Liver (tissue), 8 donors: ENCODE measurements at regions not wholly inside any gene's neighbourhood (a gene's known extent, or its start where the extent isn't known, plus 50 kb on each side); places are given as distances from the start of the nearest gene placed in this dataset.

ENCODE experiments used
- DNase-seq: peaks from one replicate; pipeline ENCODE4 v3.0.0-alpha.2; 2017; ENCODE audit warnings: low spot score
- H3K27ac ChIP-seq, 2 donors: one replicate each; pipeline ENCODE4 v1.7.0; 2013; ENCODE audit warnings: inconsistent platforms in 2 of 2, low read length in 2 of 2, control low read depth in 1 of 2, low read depth in 1 of 2, mild to moderate bottlenecking in 1 of 2
- H3K27me3 ChIP-seq, 4 donors: one replicate each; pipeline versions ENCODE4 v1.6.1 to v1.7.0; 2013; ENCODE audit warnings: low read length in 3 of 4, inconsistent platforms in 1 of 4, mild to moderate bottlenecking in 1 of 4, moderate library complexity in 1 of 4; ENCODE audit not compliant: control insufficient read depth in 4 of 4, insufficient read depth in 4 of 4
- H3K36me3 ChIP-seq, 4 donors: one replicate each; pipeline versions ENCODE4 v1.6.1 to v1.7.0; 2013; ENCODE audit warnings: low read length in 3 of 4, mild to moderate bottlenecking in 3 of 4, low read depth in 1 of 4, moderate library complexity in 1 of 4; ENCODE audit not compliant: control insufficient read depth in 4 of 4, insufficient read depth in 3 of 4
- H3K4me1 ChIP-seq, 4 donors: one replicate each; pipeline versions ENCODE4 v1.6.1 to v1.7.0; 2013; ENCODE audit warnings: low read length in 3 of 4, mild to moderate bottlenecking in 3 of 4, moderate library complexity in 1 of 4; ENCODE audit not compliant: control insufficient read depth in 4 of 4, insufficient read depth in 4 of 4
- H3K4me3 ChIP-seq, 3 donors: one replicate each; pipeline versions ENCODE4 v1.6.1 to v1.7.0; 2013; ENCODE audit warnings: low read length in 3 of 3, control low read depth in 1 of 3, low read depth in 1 of 3, mild to moderate bottlenecking in 1 of 3
- H3K9ac ChIP-seq, 2 donors: one replicate each; pipeline ENCODE4 v1.7.0; 2013; ENCODE audit warnings: low read length in 2 of 2, mild to moderate bottlenecking in 2 of 2, moderate library complexity in 2 of 2, control low read depth in 1 of 2, low read depth in 1 of 2
- H3K9me3 ChIP-seq, 4 donors: one replicate each; pipeline versions ENCODE4 v1.6.1 to v1.7.0; 2013; ENCODE audit warnings: low read length in 3 of 4; ENCODE audit not compliant: control insufficient read depth in 4 of 4
- ATF3 ChIP-seq: IDR thresholded peaks from 2 replicates; pipeline ENCODE4 v1.6.1; 2016; ENCODE audit warnings: antibody characterized with exemption
- CTCF ChIP-seq: fragments of 150-350 bp; IDR thresholded peaks from 2 replicates; pipeline ENCODE4 v1.5.1; 2017; ENCODE audit warnings: improper control_type of control experiment, low read depth, low read length; ENCODE audit not compliant: missing input control
- EGR1 ChIP-seq, 2 donors: IDR thresholded peaks; 2 replicates each; pipeline ENCODE4 v1.6.1; 2016 to 2018; ENCODE audit warnings: antibody characterized with exemption in 2 of 2, low read depth in 2 of 2
- FOXA1 ChIP-seq: IDR thresholded peaks from 2 replicates; pipeline ENCODE4 v1.6.1; 2016; ENCODE audit warnings: antibody characterized with exemption
- FOXA2 ChIP-seq: IDR thresholded peaks from 2 replicates; pipeline ENCODE4 v1.6.1; 2016; ENCODE audit warnings: antibody characterized with exemption
- GABPA ChIP-seq, 2 donors: IDR thresholded peaks in 1 of 2; conservative IDR thresholded peaks in 1 of 2; 2 replicates each; pipeline ENCODE4 v1.6.1; 2016; ENCODE audit warnings: antibody characterized with exemption in 2 of 2, mild to moderate bottlenecking in 1 of 2, moderate library complexity in 1 of 2
- HNF4A ChIP-seq, 2 donors: conservative IDR thresholded peaks; 2 replicates each; pipeline ENCODE4 v1.6.1; 2016; ENCODE audit warnings: antibody characterized with exemption in 2 of 2, mild to moderate bottlenecking in 2 of 2
- HNF4G ChIP-seq: IDR thresholded peaks from 2 replicates; pipeline ENCODE4 v1.6.1; 2016; ENCODE audit warnings: antibody characterized with exemption
- JUND ChIP-seq, 2 donors: IDR thresholded peaks; 2 replicates each; pipeline ENCODE4 v1.6.1; 2016; ENCODE audit warnings: antibody characterized with exemption in 2 of 2
- MAX ChIP-seq: IDR thresholded peaks from 2 replicates; pipeline ENCODE4 v1.6.1; 2016; ENCODE audit warnings: antibody characterized with exemption
- NR2F2 ChIP-seq: IDR thresholded peaks from 2 replicates; pipeline ENCODE4 v1.6.1; 2016; ENCODE audit warnings: antibody characterized with exemption
- RAD21 ChIP-seq, 2 donors: IDR thresholded peaks; 2 replicates each; pipeline ENCODE4 v1.6.1; 2016; ENCODE audit warnings: antibody characterized with exemption in 2 of 2, mild to moderate bottlenecking in 2 of 2
- REST ChIP-seq: IDR thresholded peaks from 2 replicates; pipeline ENCODE4 v1.6.1; 2016; ENCODE audit warnings: antibody characterized with exemption, mild to moderate bottlenecking
- RXRA ChIP-seq, 2 donors: IDR thresholded peaks; 2 replicates each; pipeline ENCODE4 v1.6.1; 2017 to 2018; ENCODE audit warnings: antibody characterized with exemption in 2 of 2, mild to moderate bottlenecking in 1 of 2
- SP1 ChIP-seq: IDR thresholded peaks from 2 replicates; pipeline ENCODE4 v1.6.1; 2018; ENCODE audit warnings: antibody characterized with exemption, mild to moderate bottlenecking
- TAF1 ChIP-seq: conservative IDR thresholded peaks from 2 replicates; pipeline ENCODE4 v1.6.1; 2016; ENCODE audit warnings: antibody characterized with exemption, mild to moderate bottlenecking
- YY1 ChIP-seq: IDR thresholded peaks from 2 replicates; pipeline ENCODE4 v1.6.1; 2016; ENCODE audit warnings: antibody characterized with exemption, mild to moderate bottlenecking
- ZBTB33 ChIP-seq: IDR thresholded peaks from 2 replicates; pipeline ENCODE4 v1.6.1; 2016; ENCODE audit warnings: antibody characterized with exemption
- WGBS: extraction: QIAGEN DNeasy Blood & Tissue Kit; methylation state at CpG from one replicate; pipeline ENCODE4 v1.1.7; 2013; 5-methylcytosine and 5-hydroxymethylcytosine counted together
- donor health status: healthy.
- donor health status: healthy.
- donor health status: healthy.
- donor health status: healthy.
- donor health status: healthy.

- no peak for TF ChIP-seq FOXA1
- TF ChIP-seq NR2F2 = no peak
- TF ChIP-seq TAF1 = no peak
- no peak for TF ChIP-seq HNF4G
- TF ChIP-seq ZBTB33 = no peak
- no peak for TF ChIP-seq YY1
- no peak for TF ChIP-seq JUND (IDR thresholded peaks at IDR 0.05)
- no peak for TF ChIP-seq RXRA (IDR thresholded peaks at IDR 0.05)
- TF ChIP-seq GABPA (IDR thresholded peaks at IDR 0.05 in 1 of 2, conservative IDR thresholded peaks at IDR 0.05 in 1 of 2) = no peak
- TF ChIP-seq HNF4A (conservative IDR thresholded peaks at IDR 0.05) = no peak
- no peak for TF ChIP-seq REST
- no peak for TF ChIP-seq EGR1 (IDR thresholded peaks at IDR 0.05; ENCODE audit: low read depth in 2 of 2)
- no peak for TF ChIP-seq MAX
- no peak for TF ChIP-seq SP1
- TF ChIP-seq FOXA2 = no peak
- no peak for TF ChIP-seq RAD21 (IDR thresholded peaks at IDR 0.05)
- no peak for TF ChIP-seq CTCF
- TF ChIP-seq ATF3 = no peak
- Histone ChIP-seq H3K9ac (no peak overlapping the region), H3K36me3 (no peaks in the 10 kb centered on the region), H3K27me3 (no peaks in the 10 kb centered on the region), H3K4me1 (no peaks in the 10 kb centered on the region), H3K27ac (no peak overlapping the region), H3K4me3 (no peak overlapping the region), H3K9me3 (no peaks in the 10 kb centered on the region)
- WGBS = 91% methylated on average over 11 of the region's 11 CpGs
- no peak for DNase-seq
These were observed 1153.2 kb downstream of the SUCLG1 start for GRCh38 chr2:83305758-83306378.
